SIG-M5 treated with dmso at 0.1 percent for 504 hours (cell line): ENCODE measurements at regions not wholly inside any gene's neighbourhood (a gene's known extent, or its start where the extent isn't known, plus 50 kb on each side); places are given as distances from the start of the nearest gene placed in this dataset.

Experiments
- DNase-seq: peaks from one replicate; lab custom pipeline; 2025; ENCODE audit not compliant: unreplicated experiment; lab: John Stamatoyannopoulos, UW

DNA sequence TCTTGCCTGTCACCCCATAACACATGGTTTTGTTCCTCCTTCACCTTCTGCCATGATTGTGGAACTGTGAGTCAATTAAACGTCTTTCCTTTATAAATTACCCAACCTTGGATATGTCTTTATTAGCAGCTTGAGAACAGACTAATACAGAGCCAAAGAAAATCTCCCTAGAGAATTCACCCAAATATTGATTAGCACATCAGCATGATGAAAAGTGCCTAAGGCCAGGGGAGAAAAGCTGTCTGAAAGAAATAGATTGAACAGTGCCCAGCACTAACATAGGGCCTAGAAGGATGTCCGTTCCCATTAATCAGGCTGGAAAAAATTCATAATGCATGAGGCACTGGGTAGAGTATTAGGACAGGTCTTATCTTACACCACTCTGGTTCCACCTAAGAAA is 111.9 kb upstream of the CALN1 start:
- DNase-seq: no peak

DNA sequence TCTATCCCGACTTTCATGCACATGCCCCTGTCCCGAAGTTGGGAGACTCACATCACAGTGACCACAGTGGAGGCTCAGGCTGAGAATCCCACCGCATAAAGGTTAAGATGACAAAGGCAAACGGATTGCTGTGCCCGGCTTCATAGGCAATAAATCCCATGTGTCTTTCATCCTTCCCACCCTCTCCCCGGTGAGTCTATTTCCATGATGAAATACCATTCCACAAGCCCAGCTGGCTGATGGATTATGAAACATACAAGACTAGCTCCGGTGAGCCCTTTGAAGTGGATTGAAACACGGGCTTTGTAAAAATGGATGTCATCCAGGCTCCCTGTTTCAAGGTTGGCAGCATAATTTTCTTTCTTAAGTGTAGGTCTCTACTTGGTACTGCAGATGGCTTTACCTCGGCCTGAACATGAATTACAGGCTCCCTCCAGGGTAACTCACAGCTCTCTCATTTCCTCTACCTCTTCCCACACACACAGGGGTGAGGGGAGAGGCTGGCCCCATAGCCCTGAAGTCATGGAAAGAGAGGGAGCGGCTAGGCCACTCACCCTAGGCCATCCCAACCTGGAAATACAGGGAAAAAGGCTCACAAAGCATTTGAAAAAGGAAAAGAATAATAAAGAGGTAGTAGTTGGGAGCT is 92.0 kb upstream of the CALN1 start:
- no peak for DNase-seq

GRCh38 chr7:72503644-72504043 is 91.5 kb upstream of the CALN1 start:
- no peak for DNase-seq

DNA sequence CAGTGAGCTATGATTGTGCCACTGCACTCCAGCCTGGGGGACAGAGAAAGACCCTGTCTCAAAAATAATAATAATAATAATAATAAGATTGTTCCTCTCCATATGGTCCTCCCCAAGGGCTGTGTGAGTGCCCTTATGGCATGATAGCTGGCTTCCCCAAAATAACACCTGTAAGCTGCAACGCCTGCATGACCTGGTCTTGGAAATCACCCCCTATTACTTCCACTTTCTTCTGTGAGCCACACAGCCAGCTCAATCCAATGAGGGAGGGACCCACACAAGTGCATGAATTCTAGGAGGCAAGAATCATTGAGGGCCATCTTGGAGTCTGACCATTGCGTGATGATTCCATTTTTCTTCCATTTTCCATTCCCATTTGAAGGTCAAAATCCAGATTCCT is 82.7 kb upstream of the CALN1 start:
- no peak for DNase-seq

GRCh38 chr7:72493850-72494661 is 81.9 kb upstream of the CALN1 start:
- DNase-seq: peak; percentile 38

DNA sequence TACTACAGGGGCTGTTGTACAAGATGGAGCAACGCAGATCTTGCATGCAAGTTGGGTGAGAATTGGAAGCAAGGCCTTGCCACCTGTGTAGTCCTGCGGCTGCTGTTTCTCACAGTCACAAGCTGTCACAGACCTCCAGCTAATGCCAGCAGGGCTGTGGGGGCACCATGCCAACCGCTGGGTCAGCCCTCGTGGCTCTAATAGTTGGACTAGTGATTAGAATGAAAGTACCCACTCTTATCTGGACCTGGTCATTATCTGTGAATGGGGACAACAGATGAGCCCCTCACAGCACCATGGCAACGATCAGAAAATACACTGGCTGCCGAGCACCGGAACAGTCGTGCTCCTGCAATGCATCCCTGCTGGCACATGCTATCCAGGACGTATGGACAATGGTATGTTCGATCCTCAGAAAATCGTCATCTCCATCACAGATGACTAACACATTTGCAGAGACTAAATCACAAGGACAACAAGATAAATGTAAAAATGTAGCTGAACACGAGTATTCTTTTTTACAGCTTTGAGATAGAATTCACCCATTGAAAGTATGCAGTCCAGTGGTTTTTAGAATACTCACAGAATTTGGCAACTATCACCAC is 80.4 kb upstream of the CALN1 start:
- DNase-seq: no peak

GRCh38 chr7:72490301-72490700 is 78.2 kb upstream of the CALN1 start:
- no peak for DNase-seq

DNA sequence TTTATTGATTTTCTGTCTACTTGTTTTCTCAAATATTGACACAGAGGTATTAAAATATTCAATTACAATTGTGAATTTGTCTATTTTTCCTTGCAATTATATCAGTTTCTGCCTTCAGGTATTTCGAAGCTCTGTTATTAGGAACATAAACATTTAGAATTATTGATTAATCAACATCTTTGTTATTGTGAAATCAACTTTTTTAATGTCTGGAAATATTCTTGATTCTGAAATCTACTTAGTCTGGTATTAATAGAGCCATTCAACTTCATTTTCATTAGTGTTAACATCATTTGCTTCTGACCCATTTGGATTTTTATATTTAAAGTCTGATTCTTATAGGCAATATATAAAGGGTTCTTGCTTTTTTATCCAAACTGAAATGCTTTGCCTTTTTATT is 69.8 kb upstream of the CALN1 start:
- DNase-seq: no peak

- DNase-seq: no peak
Observed at GRCh38 chr7:72476608-72477305, 64.6 kb upstream of the CALN1 start.

DNA sequence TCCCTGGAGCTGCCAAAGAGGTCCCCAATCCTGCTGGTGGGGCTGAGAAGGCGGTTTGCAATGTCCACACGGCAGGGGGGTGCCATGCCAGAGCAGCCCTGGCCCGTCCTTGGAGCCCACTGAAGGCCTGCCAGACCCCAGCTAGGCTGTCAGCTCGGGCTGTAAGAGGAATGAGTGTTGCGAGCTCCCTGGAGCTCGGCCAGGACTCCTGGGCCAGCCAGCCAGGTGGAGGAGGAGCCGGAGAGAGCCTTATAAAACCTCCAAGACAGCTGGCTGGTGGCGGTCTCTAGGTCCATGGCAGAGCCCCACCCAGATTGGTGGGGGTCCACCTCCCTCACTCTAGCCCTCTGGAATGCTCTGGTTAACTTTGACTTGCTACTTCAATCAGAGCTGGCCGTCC is 55.1 kb upstream of the CALN1 start:
- no peak for DNase-seq

DNA sequence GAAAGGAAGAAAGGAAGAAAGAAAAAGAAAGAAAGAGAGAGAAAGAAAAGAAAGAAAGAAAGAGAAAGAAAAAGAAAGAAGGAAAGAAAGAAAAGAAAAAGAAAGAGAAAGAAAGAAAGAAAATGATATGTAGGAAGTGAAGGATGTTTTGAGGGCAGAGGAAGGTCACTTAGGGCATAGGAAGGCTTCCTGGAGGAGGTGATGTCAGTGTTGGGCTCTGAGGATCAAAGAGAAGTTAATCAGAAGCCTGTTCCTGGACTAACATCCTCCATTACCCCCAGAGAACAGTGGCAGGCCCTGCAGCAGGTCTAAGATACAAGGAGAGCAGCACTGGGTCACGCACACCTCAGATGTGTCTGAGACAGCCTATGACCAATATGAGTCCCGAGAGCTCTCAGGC is 54.7 kb upstream of the CALN1 start:
- DNase-seq: no peak

GRCh38 chr7:72465521-72465920 is 53.4 kb upstream of the CALN1 start:
- no peak for DNase-seq

DNA sequence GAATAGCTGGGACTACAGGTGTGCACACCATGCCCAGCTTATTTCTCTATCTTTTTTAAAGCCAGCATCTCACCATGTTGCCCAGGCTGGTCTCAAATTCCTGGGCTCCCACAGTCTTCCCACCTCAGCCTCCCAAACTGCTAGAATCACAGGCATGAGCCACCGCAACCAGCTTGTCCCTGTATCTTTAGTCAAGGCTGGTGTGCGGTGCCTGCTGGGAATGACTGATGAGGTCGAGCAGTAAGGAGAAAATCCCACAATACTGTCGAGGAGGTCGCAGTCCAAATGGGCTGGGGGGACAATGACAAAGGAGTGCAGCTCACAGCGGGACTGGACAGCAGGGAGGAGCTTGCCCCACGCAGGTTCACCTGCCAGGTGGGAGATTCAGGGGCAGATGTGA is 50.2 kb upstream of the CALN1 start:
- DNase-seq: no peak
